Endodermal cell (in vitro differentiated cells): ENCODE measurements at regions not wholly inside any gene's neighbourhood (a gene's known extent, or its start where the extent isn't known, plus 50 kb on each side); places are given as distances from the start of the nearest gene placed in this dataset.

Experiments
- DNase-seq: peaks from one replicate; pipeline ENCODE4 v3.0.0-alpha.2; 2017
- H3K27ac ChIP-seq: 2 replicates; pipeline ENCODE4 v1.5.1; 2013; ENCODE audit warnings: mild to moderate bottlenecking, low read depth, low read length, moderate library complexity
- H3K27me3 ChIP-seq: 2 replicates; pipeline ENCODE4 v1.6.1; 2013; ENCODE audit warnings: mild to moderate bottlenecking, low read length, moderate library complexity; ENCODE audit not compliant: insufficient read depth, control insufficient read depth, poor library complexity, severe bottlenecking
- H3K36me3 ChIP-seq: 2 replicates; pipeline ENCODE4 v1.7.0; 2013; ENCODE audit warnings: mild to moderate bottlenecking, low read length, moderate library complexity; ENCODE audit not compliant: control insufficient read depth, insufficient read depth
- H3K4me1 ChIP-seq: one replicate; pipeline ENCODE4 v1.7.0; 2013; ENCODE audit warnings: low read length; ENCODE audit not compliant: control insufficient read depth, insufficient read depth
- H3K4me3 ChIP-seq: 2 replicates; pipeline ENCODE4 v1.5.1; 2013; ENCODE audit warnings: mild to moderate bottlenecking, low read length, moderate library complexity
- H3K9ac ChIP-seq: 2 replicates; pipeline ENCODE4 v1.6.1; 2013; ENCODE audit warnings: mild to moderate bottlenecking, low read length, moderate library complexity; ENCODE audit not compliant: poor library complexity, severe bottlenecking; ENCODE audit errors: extremely low read depth
- H3K9me3 ChIP-seq: 2 replicates; pipeline ENCODE4 v1.6.1; 2013; ENCODE audit warnings: mild to moderate bottlenecking, low read length, moderate library complexity; ENCODE audit not compliant: control insufficient read depth
- H3K27ac Mint-ChIP-seq: 2 replicates; pipeline ENCODE4 v1.8.0; 2020; ENCODE audit warnings: mixed read lengths
- H3K27me3 Mint-ChIP-seq: 2 replicates; pipeline ENCODE4 v1.8.0; 2021; ENCODE audit warnings: mild to moderate bottlenecking, mixed read lengths; ENCODE audit not compliant: insufficient read depth
- H3K36me3 Mint-ChIP-seq: 2 replicates; pipeline ENCODE4 v1.8.0; 2020; ENCODE audit warnings: low read depth, mixed read lengths
- H3K4me1 Mint-ChIP-seq: 2 replicates; pipeline ENCODE4 v1.8.0; 2020; ENCODE audit warnings: mixed read lengths
- H3K4me3 Mint-ChIP-seq: 2 replicates; pipeline ENCODE4 v1.8.0; 2020; ENCODE audit warnings: mild to moderate bottlenecking, moderate library complexity, mixed read lengths
- H3K9me3 Mint-ChIP-seq: 2 replicates; pipeline ENCODE4 v1.8.0; 2020; ENCODE audit warnings: mild to moderate bottlenecking, mixed read lengths
- WGBS, 2 experiments: methylation state at CpG; one replicate each; pipeline versions ENCODE4 v1.1.5 to v1.1.7; 2013; ENCODE audit warnings: missing lambda C conversion rate in 2 of 2, mixed read lengths in 1 of 2; ENCODE audit not compliant: insufficient coverage in 1 of 2, insufficient read length in 1 of 2; 5-methylcytosine and 5-hydroxymethylcytosine counted together
- TF ChIP-seq, protein P1 (sequence below): fragments of 200-600 bp; sonication (generic); conservative IDR thresholded peaks from 2 replicates; pipeline ENCODE4 v1.5.0; 2021; ENCODE audit warnings: antibody characterized with exemption, mild to moderate bottlenecking

DNA sequence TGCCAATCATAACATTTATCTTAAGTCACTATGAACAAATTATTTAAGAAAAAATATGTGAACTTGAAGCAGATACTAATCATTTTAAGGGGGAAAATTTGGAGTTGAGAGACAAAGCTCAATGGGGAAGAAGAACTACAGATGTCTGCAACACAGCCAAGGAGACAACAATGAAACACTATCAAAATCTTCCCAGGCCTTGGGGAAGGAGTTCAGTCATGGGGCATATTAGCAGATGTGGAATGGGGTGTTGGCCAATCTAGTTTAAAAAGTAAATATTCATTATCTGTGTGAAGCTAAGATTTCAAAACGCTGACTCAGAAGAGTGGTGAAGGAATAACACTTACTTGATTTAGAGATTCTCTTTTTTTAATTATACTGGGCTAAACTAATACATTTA lies 671.6 kb upstream of the ZP4 start:
- Histone ChIP-seq H3K4me3 (no peak overlapping the region), H3K4me1 (no peaks in the 10 kb centered on the region), H3K27me3 (no peaks in the 10 kb centered on the region), H3K9me3 (peaks cover 6% of the 10 kb centered on the region), H3K27ac (no peak overlapping the region), H3K36me3 (no peaks in the 10 kb centered on the region), H3K9ac (no peak overlapping the region)
- DNase-seq = no peak
- Mint-ChIP-seq H3K4me1 (no peaks in the 10 kb centered on the region), H3K36me3 (no peaks in the 10 kb centered on the region), H3K4me3 (no peak overlapping the region), H3K27ac (no peak overlapping the region), H3K27me3 (no peaks in the 10 kb centered on the region), H3K9me3 (no peaks in the 10 kb centered on the region)
- TF ChIP-seq, protein P1, sequence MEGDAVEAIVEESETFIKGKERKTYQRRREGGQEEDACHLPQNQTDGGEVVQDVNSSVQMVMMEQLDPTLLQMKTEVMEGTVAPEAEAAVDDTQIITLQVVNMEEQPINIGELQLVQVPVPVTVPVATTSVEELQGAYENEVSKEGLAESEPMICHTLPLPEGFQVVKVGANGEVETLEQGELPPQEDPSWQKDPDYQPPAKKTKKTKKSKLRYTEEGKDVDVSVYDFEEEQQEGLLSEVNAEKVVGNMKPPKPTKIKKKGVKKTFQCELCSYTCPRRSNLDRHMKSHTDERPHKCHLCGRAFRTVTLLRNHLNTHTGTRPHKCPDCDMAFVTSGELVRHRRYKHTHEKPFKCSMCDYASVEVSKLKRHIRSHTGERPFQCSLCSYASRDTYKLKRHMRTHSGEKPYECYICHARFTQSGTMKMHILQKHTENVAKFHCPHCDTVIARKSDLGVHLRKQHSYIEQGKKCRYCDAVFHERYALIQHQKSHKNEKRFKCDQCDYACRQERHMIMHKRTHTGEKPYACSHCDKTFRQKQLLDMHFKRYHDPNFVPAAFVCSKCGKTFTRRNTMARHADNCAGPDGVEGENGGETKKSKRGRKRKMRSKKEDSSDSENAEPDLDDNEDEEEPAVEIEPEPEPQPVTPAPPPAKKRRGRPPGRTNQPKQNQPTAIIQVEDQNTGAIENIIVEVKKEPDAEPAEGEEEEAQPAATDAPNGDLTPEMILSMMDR = no peak
- 90% methylated on average over 1 of the region's 1 CpG; no CpG with 5 or more reads in 1 of the 2 experiments for WGBS, 2 experiments

DNA sequence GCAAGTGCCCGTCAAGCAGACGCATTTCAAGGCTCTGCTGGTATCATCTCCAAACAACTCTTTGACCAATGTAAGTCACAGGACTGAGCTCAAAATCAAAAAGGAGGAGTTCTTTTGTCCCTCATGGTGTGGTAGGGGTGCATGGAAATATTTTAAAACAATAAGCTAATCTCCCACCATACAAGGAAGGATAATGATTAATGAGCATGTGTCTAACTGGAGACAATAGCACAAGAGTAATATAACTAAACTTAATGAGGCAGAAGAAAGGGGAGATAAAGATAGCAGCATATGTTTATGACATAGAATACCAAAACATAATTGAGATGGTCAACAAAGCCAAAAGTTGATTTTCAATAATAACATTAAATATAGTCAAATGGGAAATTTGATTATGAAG lies 668.0 kb upstream of the ZP4 start:
- H3K27me3 ChIP-seq = no peaks in the 10 kb centered on the region
- H3K9me3 ChIP-seq = peaks cover 6% of the 10 kb centered on the region
- H3K4me1 ChIP-seq = no peaks in the 10 kb centered on the region
- Mint-ChIP-seq H3K36me3 (no peaks in the 10 kb centered on the region), H3K4me3 (no peak overlapping the region), H3K27me3 (no peaks in the 10 kb centered on the region), H3K9me3 (no peaks in the 10 kb centered on the region), H3K4me1 (no peaks in the 10 kb centered on the region), H3K27ac (no peak overlapping the region)
- H3K4me3 ChIP-seq = no peak overlapping the region
- DNase-seq = no peak
- no peak overlapping the region for H3K27ac ChIP-seq
- WGBS, 2 experiments = 97% methylated on average over 2 of the region's 2 CpGs; no CpG with 5 or more reads in 1 of the 2 experiments
- no peak overlapping the region for H3K9ac ChIP-seq
- H3K36me3 ChIP-seq = no peaks in the 10 kb centered on the region
- TF ChIP-seq, protein P1 = no peak

DNA sequence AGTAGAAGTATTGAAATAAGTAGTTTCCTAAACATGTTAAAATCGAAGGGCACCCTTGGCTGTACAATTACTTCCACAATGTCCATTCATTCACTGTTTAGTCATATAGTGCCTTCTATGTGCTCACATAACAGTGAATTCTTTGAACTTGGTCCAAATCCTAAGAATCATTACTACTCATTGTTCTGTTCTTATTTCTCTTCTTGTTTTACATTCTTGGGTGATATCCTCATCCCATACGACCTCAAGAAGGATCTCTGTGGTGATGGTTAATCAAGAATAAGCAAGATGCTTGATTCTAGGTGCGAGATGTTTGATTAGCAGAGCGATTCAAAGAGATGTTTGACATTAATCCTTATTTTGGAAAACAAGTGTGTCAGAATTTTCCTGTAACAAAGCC lies 667.4 kb upstream of the ZP4 start:
- Mint-ChIP-seq H3K27ac (no peak overlapping the region), H3K4me3 (no peak overlapping the region), H3K27me3 (no peaks in the 10 kb centered on the region), H3K36me3 (no peaks in the 10 kb centered on the region), H3K9me3 (no peaks in the 10 kb centered on the region), H3K4me1 (no peaks in the 10 kb centered on the region)
- H3K4me3 ChIP-seq = no peak overlapping the region
- H3K9me3 ChIP-seq = peaks cover 6% of the 10 kb centered on the region
- no peak overlapping the region for H3K27ac ChIP-seq
- no peaks in the 10 kb centered on the region for H3K36me3 ChIP-seq
- DNase-seq = no peak
- 56 to 85% methylated on average over 2 to 4 of the region's 4 CpGs for WGBS, 2 experiments
- TF ChIP-seq, protein P1 = no peak
- no peak overlapping the region for H3K9ac ChIP-seq
- no peaks in the 10 kb centered on the region for H3K27me3 ChIP-seq
- no peaks in the 10 kb centered on the region for H3K4me1 ChIP-seq
